ENCODE measurements at regions not wholly inside any gene's neighbourhood (a gene's known extent, or its start where the extent isn't known, plus 50 kb on each side); places are given as distances from the start of the nearest gene placed in this dataset.

DNA sequence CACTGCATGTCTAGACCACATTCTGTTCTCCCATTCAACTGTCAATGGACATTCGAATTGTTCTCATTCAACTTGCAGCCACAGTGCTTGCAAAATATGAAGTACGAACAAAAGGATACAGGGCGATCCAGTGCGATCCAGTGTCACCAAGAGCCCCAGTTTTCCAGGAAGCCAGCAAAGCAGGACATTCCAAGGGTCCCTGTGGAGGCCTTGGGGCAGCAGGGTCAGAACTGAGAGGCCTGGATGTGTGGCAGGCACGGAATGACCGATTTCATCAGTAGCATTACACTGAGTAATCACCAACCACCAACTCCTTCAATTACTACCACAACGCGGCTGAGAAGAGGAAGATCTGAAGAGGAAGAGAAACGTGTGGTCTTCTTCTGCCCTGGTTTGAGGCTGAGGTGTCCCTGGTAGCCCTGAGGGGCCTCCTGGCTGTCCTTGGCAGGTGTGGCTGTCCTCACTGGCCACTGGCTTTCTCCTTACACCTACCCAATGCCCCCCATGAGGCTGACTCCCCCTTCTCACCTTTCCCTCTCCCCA, 172.7 kb upstream of the FHL2 start:
- 45% methylated on average over 9 of the region's 9 CpGs for WGBS (ENCODE audit: low lambda C conversion rate)
- H3K27ac ChIP-seq (ENCODE audit: low read depth in 2 of 2, low read length in 1 of 2) = no peak overlapping the region

DNA sequence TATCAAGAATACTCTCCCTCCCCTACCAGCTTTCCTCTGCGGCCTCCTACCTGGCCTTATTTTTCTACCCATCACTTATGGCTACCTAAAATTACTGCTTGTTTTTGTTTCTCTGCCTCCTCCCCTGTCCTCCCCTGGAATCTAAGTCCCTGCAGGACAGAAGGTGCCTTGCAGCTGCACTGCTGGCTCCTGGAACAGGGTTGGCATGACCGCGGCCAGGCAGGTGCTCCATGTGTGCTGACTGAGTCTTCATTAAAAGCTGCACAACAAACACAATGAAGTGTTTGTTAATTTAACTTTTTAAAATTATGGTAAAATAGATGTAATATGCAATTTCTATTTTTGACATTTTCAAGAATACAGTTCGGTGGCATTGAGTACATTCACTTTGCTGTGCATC, 171.9 kb upstream of the FHL2 start:
- no peaks in the 10 kb centered on the region for H3K4me1 ChIP-seq (ENCODE audit: control insufficient read depth in 1 of 2, insufficient read depth in 2 of 2, low read depth in 1 of 2, low read length in 1 of 2)
- H3K9me2 ChIP-seq = no peaks in the 10 kb centered on the region
- no peak overlapping the region for H3K27ac ChIP-seq (ENCODE audit: low read depth in 2 of 2, low read length in 1 of 2)
- H3K9me3 ChIP-seq = no peaks in the 10 kb centered on the region
- no peak for DNase-seq
- TF ChIP-seq MXI1 (IDR thresholded peaks at IDR 0.05; ENCODE audit: low read depth, low read length) = no peak
- TF ChIP-seq RXRA (IDR thresholded peaks at IDR 0.05; ENCODE audit: borderline replicate concordance, low read depth) = no peak
- TF ChIP-seq, protein P1, sequence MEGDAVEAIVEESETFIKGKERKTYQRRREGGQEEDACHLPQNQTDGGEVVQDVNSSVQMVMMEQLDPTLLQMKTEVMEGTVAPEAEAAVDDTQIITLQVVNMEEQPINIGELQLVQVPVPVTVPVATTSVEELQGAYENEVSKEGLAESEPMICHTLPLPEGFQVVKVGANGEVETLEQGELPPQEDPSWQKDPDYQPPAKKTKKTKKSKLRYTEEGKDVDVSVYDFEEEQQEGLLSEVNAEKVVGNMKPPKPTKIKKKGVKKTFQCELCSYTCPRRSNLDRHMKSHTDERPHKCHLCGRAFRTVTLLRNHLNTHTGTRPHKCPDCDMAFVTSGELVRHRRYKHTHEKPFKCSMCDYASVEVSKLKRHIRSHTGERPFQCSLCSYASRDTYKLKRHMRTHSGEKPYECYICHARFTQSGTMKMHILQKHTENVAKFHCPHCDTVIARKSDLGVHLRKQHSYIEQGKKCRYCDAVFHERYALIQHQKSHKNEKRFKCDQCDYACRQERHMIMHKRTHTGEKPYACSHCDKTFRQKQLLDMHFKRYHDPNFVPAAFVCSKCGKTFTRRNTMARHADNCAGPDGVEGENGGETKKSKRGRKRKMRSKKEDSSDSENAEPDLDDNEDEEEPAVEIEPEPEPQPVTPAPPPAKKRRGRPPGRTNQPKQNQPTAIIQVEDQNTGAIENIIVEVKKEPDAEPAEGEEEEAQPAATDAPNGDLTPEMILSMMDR (IDR thresholded peaks at IDR 0.05) = no peak
- TF ChIP-seq EZH2phosphoT487 (IDR thresholded peaks at IDR 0.05; ENCODE audit: borderline replicate concordance, low read depth) = no peak
- TF ChIP-seq, protein P2, sequence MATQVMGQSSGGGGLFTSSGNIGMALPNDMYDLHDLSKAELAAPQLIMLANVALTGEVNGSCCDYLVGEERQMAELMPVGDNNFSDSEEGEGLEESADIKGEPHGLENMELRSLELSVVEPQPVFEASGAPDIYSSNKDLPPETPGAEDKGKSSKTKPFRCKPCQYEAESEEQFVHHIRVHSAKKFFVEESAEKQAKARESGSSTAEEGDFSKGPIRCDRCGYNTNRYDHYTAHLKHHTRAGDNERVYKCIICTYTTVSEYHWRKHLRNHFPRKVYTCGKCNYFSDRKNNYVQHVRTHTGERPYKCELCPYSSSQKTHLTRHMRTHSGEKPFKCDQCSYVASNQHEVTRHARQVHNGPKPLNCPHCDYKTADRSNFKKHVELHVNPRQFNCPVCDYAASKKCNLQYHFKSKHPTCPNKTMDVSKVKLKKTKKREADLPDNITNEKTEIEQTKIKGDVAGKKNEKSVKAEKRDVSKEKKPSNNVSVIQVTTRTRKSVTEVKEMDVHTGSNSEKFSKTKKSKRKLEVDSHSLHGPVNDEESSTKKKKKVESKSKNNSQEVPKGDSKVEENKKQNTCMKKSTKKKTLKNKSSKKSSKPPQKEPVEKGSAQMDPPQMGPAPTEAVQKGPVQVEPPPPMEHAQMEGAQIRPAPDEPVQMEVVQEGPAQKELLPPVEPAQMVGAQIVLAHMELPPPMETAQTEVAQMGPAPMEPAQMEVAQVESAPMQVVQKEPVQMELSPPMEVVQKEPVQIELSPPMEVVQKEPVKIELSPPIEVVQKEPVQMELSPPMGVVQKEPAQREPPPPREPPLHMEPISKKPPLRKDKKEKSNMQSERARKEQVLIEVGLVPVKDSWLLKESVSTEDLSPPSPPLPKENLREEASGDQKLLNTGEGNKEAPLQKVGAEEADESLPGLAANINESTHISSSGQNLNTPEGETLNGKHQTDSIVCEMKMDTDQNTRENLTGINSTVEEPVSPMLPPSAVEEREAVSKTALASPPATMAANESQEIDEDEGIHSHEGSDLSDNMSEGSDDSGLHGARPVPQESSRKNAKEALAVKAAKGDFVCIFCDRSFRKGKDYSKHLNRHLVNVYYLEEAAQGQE (IDR thresholded peaks at IDR 0.05; ENCODE audit: low read depth, low read length) = no peak
- no peak for TF ChIP-seq YY1 (IDR thresholded peaks at IDR 0.05; ENCODE audit: low read depth)
- no peak for TF ChIP-seq GABPA (IDR thresholded peaks at IDR 0.05; ENCODE audit: low read depth)
- TF ChIP-seq TEAD4 (IDR thresholded peaks at IDR 0.05; ENCODE audit: borderline replicate concordance, insufficient read depth) = no peak
- no peak for TF ChIP-seq FOXJ3 (CRISPR knock-in tag; IDR thresholded peaks at IDR 0.05)
- no peak for TF ChIP-seq MEF2A (IDR thresholded peaks at IDR 0.05; ENCODE audit: borderline replicate concordance, low read depth)
- TF ChIP-seq SIN3A (IDR thresholded peaks at IDR 0.05; ENCODE audit: borderline replicate concordance, low read depth, low read length) = no peak
- H3K79me2 ChIP-seq (ENCODE audit: insufficient read depth) = no peaks in the 10 kb centered on the region
- no peak overlapping the region for H3K9ac ChIP-seq
- H3K4me2 ChIP-seq = no peak overlapping the region
- no peaks in the 10 kb centered on the region for H3F3A ChIP-seq (replicated peaks; ENCODE audit: insufficient read depth)
- H2AFZ ChIP-seq (ENCODE audit: low read depth) = no peak overlapping the region
- WGBS (ENCODE audit: low lambda C conversion rate) = 71% methylated on average over 4 of the region's 4 CpGs
- no peaks in the 10 kb centered on the region for H4K20me1 ChIP-seq (ENCODE audit: insufficient read depth)
- no peaks in the 10 kb centered on the region; the same call in 1 of the 2 replicates for H3K27me3 ChIP-seq (ENCODE audit: insufficient read depth)
- H3K36me3 ChIP-seq (replicated peaks in 1 of 2; ENCODE audit: control insufficient read depth in 1 of 2, insufficient read depth in 2 of 2, low read length in 1 of 2) = no peaks in the 10 kb centered on the region
- ChIA-PET POLR2A (no interaction called here), CTCF (no interaction called here)
- no peak overlapping the region for H3K4me3 ChIP-seq (ENCODE audit: low read depth in 2 of 2, low read length in 1 of 2)

More for the DNA sequence above, 172.7 kb upstream of the FHL2 start:
- Histone ChIP-seq H3K36me3 (replicated peaks in 1 of 2; ENCODE audit: control insufficient read depth in 1 of 2, insufficient read depth in 2 of 2, low read length in 1 of 2) (no peaks in the 10 kb centered on the region), H2AFZ (ENCODE audit: low read depth) (no peak overlapping the region), H3K9me3 (no peaks in the 10 kb centered on the region), H3K4me2 (no peak overlapping the region), H4K20me1 (ENCODE audit: insufficient read depth) (no peaks in the 10 kb centered on the region), H3K79me2 (ENCODE audit: insufficient read depth) (no peaks in the 10 kb centered on the region), H3K9me2 (no peaks in the 10 kb centered on the region), H3K4me1 (ENCODE audit: control insufficient read depth in 1 of 2, insufficient read depth in 2 of 2, low read depth in 1 of 2, low read length in 1 of 2) (no peaks in the 10 kb centered on the region), H3K9ac (no peak overlapping the region), H3K27me3 (ENCODE audit: insufficient read depth) (no peaks in the 10 kb centered on the region; the same call in 1 of the 2 replicates), H3F3A (replicated peaks; ENCODE audit: insufficient read depth) (no peaks in the 10 kb centered on the region), H3K4me3 (ENCODE audit: low read depth in 2 of 2, low read length in 1 of 2) (no peak overlapping the region)
- TF ChIP-seq MEF2A (IDR thresholded peaks at IDR 0.05; ENCODE audit: borderline replicate concordance, low read depth) = no peak
- CTCF ChIA-PET = no interaction called here
- POLR2A ChIA-PET = no interaction called here
- no peak for DNase-seq

Measured in SK-N-SH (cell line).